ENCODE measurements at regions not wholly inside any gene's neighbourhood (a gene's known extent, or its start where the extent isn't known, plus 50 kb on each side); places are given as distances from the start of the nearest gene placed in this dataset.
"Not testable (repeated sequence)": the region's sequence is repeated elsewhere in the genome, so short reads cannot be mapped to it uniquely, and the experiment has no call there.

GRCh38 chr1:121081625-121082199, 102.4 kb downstream of the FAM72B start:
- peak; percentile 37 for DNase-seq (ENCODE audit: low read depth)
- not testable (repeated sequence) for H3K4me3 ChIP-seq (ENCODE audit: low read depth, low read length)

DNA sequence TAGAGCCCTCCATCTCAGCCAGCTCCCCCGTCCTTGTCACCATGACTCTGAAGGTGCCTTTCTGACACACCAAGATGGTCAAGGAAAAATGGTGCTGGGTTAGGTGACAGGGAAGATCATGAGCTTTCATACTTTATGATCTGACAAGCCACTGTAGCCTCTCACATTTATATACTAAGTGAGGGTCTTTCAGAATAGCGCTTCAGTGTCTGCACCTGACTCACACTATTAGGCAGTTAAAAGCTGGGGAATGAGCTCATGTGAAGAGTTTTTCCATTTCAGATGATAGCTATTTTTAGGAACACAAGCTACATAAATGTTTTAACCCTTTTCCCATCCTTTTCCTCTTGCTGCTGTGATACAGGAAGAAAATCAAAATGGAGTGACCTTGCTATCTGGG, 101.1 kb downstream of the FAM72B start:
- DNase-seq (ENCODE audit: low read depth); H3K4me3 ChIP-seq (ENCODE audit: low read depth, low read length): not testable (repeated sequence)

- not testable (repeated sequence) for H3K4me3 ChIP-seq (ENCODE audit: low read depth, low read length); DNase-seq (ENCODE audit: low read depth)
Measured at GRCh38 chr1:121086249-121086648, 97.9 kb downstream of the FAM72B start.

- peak overlapping the region; percentile 21 for H3K4me3 ChIP-seq (ENCODE audit: low read depth, low read length)
- peak; percentile 48 for DNase-seq (ENCODE audit: low read depth)
Measured at GRCh38 chr1:121087221-121087620, 96.9 kb downstream of the FAM72B start.

- H3K4me3 ChIP-seq (ENCODE audit: low read depth, low read length) = peak overlapping the region; percentile 7
- DNase-seq (ENCODE audit: low read depth) = not testable (repeated sequence)
Measured at GRCh38 chr1:121088568-121088967, 95.6 kb downstream of the FAM72B start.

- H3K4me3 ChIP-seq (ENCODE audit: low read depth, low read length) = not testable (repeated sequence)
- peak; percentile 89 for DNase-seq (ENCODE audit: low read depth)
Measured at GRCh38 chr1:121092329-121092968, 91.7 kb downstream of the FAM72B start.

- not testable (repeated sequence) for H3K4me3 ChIP-seq (ENCODE audit: low read depth, low read length)
Measured at GRCh38 chr1:121095014-121095413, 89.1 kb downstream of the FAM72B start.

GRCh38 chr1:121097127-121097866, 86.8 kb downstream of the FAM72B start:
- peak; percentile 89 for DNase-seq (ENCODE audit: low read depth)
- TF ChIP-seq CTCF (IDR thresholded peaks at IDR 0.05; ENCODE audit: low read depth, low read length) = peak; percentile 28
- peak overlapping the region; percentile 58 for H3K4me3 ChIP-seq (ENCODE audit: low read depth, low read length)

More at GRCh38 chr1:121095014-121095413, 89.1 kb downstream of the FAM72B start:
- not testable (repeated sequence) for DNase-seq (ENCODE audit: low read depth)

DNA sequence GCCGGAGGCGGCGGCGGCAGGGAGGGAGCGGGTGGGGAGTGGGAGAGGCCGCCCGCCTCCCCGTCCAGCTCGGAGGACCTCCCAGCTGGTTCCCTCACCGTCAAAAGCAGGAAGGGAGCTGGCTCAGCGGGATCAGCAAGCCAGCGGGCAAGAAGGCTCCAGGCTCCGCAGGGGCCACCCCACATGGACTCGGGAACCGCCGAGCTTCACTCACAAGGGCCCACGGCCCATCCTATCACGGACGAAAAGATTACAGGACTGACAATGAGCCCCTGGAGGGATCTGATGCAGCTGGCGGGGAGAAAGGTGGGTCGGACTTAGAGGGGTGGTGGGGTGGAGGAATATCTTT, 86.3 kb downstream of the FAM72B start:
- H3K4me3 ChIP-seq (ENCODE audit: low read depth, low read length) = peak overlapping the region; percentile 58
- DNase-seq (ENCODE audit: low read depth) = peak; percentile 58

- not testable (repeated sequence) for H3K4me3 ChIP-seq (ENCODE audit: low read depth, low read length); DNase-seq (ENCODE audit: low read depth)
Measured at GRCh38 chr1:121109025-121109424, 75.1 kb downstream of the FAM72B start.

DNA sequence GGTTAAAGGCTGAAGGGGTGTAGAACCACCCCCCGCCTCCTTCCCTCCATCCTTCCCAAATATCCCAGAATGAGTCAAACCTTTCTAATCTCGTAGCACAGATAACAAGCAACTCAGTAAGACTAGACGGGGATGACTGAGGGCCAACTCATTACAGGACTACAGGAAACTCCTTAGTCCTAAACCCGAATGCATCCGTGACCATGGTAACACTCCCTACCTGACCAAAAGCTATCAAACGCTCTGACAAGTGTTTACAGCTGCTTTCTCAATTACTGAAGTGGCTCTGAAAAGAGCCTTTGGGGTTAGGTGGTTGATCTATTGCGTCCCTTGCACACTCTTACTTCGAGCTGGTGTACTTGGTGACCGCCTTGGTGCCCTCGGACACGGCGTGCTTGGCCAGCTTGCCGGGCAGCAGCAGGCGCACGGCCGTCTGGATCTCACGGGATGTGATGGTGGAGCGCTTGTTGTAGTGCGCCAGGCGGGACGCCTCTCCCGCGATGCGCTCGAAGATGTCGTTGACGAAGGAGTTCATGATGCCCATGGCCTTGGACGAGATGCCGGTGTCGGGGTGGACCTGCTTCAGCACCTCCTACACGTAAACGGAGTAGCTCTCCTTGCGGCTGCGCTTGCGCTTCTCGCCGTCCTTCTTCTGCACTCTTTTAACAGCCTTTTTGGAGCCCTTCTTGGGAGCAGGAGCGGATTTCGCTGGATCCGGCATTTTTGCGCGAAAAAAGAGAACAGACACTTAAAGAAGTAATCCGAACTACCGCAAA, 67.4 kb downstream of the FAM72B start:
- DNase-seq (ENCODE audit: low read depth); H3K4me3 ChIP-seq (ENCODE audit: low read depth, low read length): not testable (repeated sequence)

DNA sequence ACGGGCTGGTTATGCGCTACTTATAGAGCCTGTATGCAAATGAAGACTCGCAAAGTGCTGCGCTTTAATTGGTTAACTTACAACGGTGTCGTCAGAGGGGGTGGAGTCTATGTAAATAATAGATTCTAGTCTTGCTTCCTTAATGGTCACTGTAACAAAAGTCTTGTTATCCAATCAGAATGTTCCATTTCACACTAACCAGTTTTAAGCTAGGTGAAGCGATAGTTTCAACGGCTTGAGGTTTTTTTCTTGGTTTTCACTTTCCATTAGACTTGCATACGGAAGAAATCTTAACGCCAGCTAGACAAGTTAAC, 66.9 kb downstream of the FAM72B start:
- DNase-seq (ENCODE audit: low read depth); H3K4me3 ChIP-seq (ENCODE audit: low read depth, low read length): not testable (repeated sequence)

GRCh38 chr1:121117622-121118479, 66.3 kb downstream of the FAM72B start:
- not testable (repeated sequence) for DNase-seq (ENCODE audit: low read depth); H3K4me3 ChIP-seq (ENCODE audit: low read depth, low read length)
